ENCODE measurements at regions not wholly inside any gene's neighbourhood (a gene's known extent, or its start where the extent isn't known, plus 50 kb on each side); places are given as distances from the start of the nearest gene placed in this dataset.

GRCh38 chr6:148169706-148170105 is 172.9 kb upstream of the SASH1 start:
- DNase-seq (ENCODE audit: low read depth), result no peak
- H3K4me3 ChIP-seq (ENCODE audit: low read depth, low read length), result no peak overlapping the region
- TF ChIP-seq CTCF (IDR thresholded peaks at IDR 0.05; ENCODE audit: control insufficient read depth, extremely low read depth, insufficient read depth), result no peak

DNA sequence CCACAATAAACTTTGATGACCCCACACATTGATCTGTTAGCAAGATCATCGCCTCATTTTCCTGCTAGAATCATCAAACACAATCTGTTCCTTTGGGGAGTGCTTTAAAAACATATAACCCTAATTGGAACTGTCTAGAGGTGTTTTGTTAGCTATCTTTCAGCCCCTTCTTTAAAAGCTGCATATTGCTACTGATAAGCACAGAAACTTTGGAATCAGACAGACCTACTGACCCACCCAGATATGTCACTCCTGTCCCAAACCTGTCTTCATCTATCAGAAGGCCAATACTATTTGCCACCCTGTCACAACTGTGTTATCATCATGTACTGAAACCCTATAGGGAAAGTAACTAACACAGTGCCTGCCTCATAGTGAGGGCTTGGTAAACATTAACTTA is 172.4 kb upstream of the SASH1 start:
- DNase-seq (ENCODE audit: low read depth), result no peak
- H3K4me3 ChIP-seq (ENCODE audit: low read depth, low read length), result no peak overlapping the region
- TF ChIP-seq CTCF (IDR thresholded peaks at IDR 0.05; ENCODE audit: control insufficient read depth, extremely low read depth, insufficient read depth), result no peak

GRCh38 chr6:148173548-148173947 is 169.1 kb upstream of the SASH1 start:
- no peak overlapping the region for H3K4me3 ChIP-seq (ENCODE audit: low read depth, low read length)
- no peak for DNase-seq (ENCODE audit: low read depth)
- no peak for TF ChIP-seq CTCF (IDR thresholded peaks at IDR 0.05; ENCODE audit: control insufficient read depth, extremely low read depth, insufficient read depth)

- DNase-seq (ENCODE audit: low read depth), result no peak
- TF ChIP-seq CTCF (IDR thresholded peaks at IDR 0.05; ENCODE audit: control insufficient read depth, extremely low read depth, insufficient read depth), result no peak
- H3K4me3 ChIP-seq (ENCODE audit: low read depth, low read length), result no peak overlapping the region
Observed at GRCh38 chr6:148175550-148176188, 167.0 kb upstream of the SASH1 start.

DNA sequence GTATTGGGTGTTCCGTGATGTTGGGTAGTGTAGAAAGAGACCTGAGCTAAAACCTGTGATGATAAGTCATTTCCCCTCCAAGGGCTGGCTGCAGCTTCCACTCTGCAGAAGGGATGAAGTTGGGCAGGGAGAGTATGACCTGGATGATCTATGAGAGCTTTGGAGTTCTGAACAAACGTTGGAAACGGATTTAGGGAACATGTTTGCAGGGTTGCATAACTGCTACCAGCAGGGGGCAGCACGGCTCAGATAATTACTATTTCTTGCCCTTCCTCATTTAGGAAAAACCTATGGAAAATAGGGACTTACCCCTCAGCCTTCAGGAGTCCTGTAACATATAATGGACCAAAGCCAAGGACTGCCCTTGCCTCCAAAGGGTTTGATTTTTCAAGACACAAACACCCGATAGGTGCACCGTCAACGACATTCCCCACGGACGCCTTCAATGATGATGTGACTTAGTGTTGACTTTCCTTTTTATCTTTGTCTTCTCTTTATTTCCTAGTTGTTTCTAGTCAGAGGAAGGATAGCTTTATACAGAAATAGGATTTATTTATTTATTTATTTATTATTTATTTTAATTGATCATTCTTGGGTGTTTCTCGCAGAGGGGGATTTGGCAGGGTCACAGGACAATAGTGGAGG is 164.9 kb upstream of the SASH1 start:
- DNase-seq (ENCODE audit: low read depth), result peak; percentile 32
- peak; percentile 83 for TF ChIP-seq CTCF (IDR thresholded peaks at IDR 0.05; ENCODE audit: control insufficient read depth, extremely low read depth, insufficient read depth)
- peak overlapping the region; percentile 35 for H3K4me3 ChIP-seq (ENCODE audit: low read depth, low read length)

DNA sequence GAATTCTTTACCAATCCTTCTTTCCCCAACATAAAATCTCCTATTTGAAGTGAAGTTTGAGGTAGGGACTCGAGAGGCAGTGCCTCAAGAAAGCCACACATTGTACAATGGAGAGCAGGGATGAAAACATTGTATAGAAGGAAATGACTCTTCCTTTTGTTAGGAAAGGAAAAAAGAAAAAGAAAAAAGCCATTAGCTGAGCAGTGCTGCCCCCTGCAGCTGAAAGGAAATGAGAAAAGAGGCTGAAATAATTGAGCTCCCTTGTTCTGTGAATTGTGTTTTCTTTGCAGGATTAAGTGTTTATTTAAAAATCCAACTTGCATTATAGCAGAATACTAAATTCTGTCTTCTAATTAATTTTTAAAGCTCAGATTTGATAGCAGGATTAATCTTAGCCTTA is 162.9 kb upstream of the SASH1 start:
- TF ChIP-seq CTCF (IDR thresholded peaks at IDR 0.05; ENCODE audit: control insufficient read depth, extremely low read depth, insufficient read depth), result peak; percentile 63
- DNase-seq (ENCODE audit: low read depth), result no peak
- H3K4me3 ChIP-seq (ENCODE audit: low read depth, low read length), result no peak overlapping the region

DNA sequence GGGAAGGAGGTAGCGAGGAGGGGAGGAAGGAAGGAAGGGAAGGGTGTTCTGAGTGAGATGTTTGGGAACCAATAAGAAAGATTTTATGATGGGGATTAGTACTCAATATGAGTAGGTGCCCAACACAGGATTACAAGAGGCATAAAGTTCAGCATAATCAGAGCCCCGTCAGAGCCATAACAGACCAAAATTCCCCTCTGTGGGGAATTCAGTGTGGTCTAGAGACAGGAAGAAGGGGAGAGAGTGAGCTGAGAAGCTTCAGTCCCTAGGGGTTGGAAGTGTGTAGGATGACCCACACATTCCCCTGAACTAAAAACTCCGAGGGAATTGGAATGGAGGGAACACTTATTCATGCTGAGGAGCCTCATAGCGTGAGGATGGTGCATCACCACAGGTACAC is 160.3 kb upstream of the SASH1 start:
- H3K4me3 ChIP-seq (ENCODE audit: low read depth, low read length), result no peak overlapping the region
- DNase-seq (ENCODE audit: low read depth), result no peak
- TF ChIP-seq CTCF (IDR thresholded peaks at IDR 0.05; ENCODE audit: control insufficient read depth, extremely low read depth, insufficient read depth), result no peak

Data from LNCaP clone FGC (cell line).